ENCODE measurements at regions not wholly inside any gene's neighbourhood (a gene's known extent, or its start where the extent isn't known, plus 50 kb on each side); places are given as distances from the start of the nearest gene placed in this dataset.

GRCh38 chr13:62331384-62331783 is 915.7 kb upstream of the PCDH20 start:
- TF ChIP-seq EZH2phosphoT487 (IDR thresholded peaks at IDR 0.05; ENCODE audit: low read depth) (no peak), CTCF (IDR thresholded peaks at IDR 0.05; ENCODE audit: low read depth, low read length) (no peak)
